ENCODE measurements at regions not wholly inside any gene's neighbourhood (a gene's known extent, or its start where the extent isn't known, plus 50 kb on each side); places are given as distances from the start of the nearest gene placed in this dataset.
"Not testable (repeated sequence)": the region's sequence is repeated elsewhere in the genome, so short reads cannot be mapped to it uniquely, and the experiment has no call there.

GRCh38 chr21:23127973-23128372 lies 2129.8 kb downstream of the NCAM2 start:
- no peaks in the 10 kb centered on the region for H3K36me3 Mint-ChIP-seq
- peaks cover 14% of the 10 kb centered on the region for H3K9me3 Mint-ChIP-seq
- no peak overlapping the region for H3K27ac Mint-ChIP-seq
- H3K4me3 Mint-ChIP-seq = no peak overlapping the region
- H3K4me1 Mint-ChIP-seq = no peaks in the 10 kb centered on the region
- DNase-seq (ENCODE audit: low spot score in 2 of 2) (no peak), ATAC-seq (no peak)

DNA sequence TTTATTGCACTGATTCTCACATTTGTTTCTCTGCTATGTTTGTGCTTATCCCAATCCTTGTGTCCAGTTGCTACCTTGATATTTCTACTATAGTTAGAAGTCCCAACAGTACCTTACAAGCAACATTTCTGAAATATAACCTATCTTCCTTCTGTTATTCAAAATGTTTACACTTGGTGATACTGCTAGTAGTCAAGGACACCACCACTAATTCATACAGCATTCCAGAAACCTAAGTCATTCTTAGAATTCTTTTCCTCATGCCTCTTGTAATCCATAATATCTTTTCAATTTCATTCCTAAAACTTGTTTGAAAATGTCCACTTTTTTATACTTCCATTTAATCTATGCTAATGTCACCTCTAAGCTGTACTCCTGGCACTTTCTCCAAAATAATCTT lies 2132.1 kb downstream of the NCAM2 start:
- Mint-ChIP-seq H3K36me3 (no peaks in the 10 kb centered on the region), H3K4me3 (no peak overlapping the region), H3K27ac (no peak overlapping the region), H3K9me3 (peaks cover 15% of the 10 kb centered on the region), H3K4me1 (no peaks in the 10 kb centered on the region)
- DNase-seq (ENCODE audit: low spot score in 2 of 2) (no peak), ATAC-seq (no peak)

DNA sequence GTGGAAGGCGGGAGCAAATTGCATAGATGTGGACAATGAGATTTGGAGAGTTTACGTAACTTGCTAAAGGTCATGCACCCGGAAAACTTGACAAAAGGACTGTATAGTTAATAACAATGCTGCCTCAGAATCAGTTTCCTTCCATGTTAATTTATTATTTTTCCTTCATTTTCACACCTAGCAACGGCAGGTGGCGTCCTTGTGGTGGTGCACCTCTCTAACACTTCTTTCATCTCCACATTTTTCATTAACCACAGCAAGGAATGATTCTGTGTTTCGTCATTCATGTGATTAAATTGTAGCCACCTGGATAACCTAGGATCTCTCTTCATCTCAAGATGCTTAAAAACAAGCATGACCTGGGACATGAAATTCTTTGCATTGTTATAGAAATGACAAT lies 2133.0 kb downstream of the NCAM2 start:
- no peak for DNase-seq (ENCODE audit: low spot score in 2 of 2)

DNA sequence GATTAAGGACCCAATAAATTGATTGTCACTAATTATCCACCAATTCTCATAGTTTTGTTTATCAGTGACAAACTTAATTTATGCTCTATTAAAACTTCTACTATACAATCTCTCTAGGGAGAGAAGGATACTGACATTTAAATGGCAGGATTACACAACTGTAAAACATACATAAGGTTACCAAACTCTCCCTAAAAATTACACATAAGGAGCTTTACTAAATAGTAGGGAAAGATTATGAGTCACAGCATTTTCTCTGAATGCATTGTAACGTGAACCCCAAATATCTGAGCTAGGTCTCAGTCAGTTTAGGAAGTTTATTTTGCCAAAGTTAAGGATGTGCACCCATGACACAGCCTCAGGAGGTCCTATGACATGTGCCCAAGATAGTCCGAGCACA lies 2140.6 kb downstream of the NCAM2 start:
- Mint-ChIP-seq H3K36me3 (no peaks in the 10 kb centered on the region), H3K9me3 (peaks cover 11% of the 10 kb centered on the region), H3K4me3 (no peak overlapping the region), H3K4me1 (no peaks in the 10 kb centered on the region), H3K27ac (no peak overlapping the region)
- DNase-seq (ENCODE audit: low spot score in 2 of 2) = no peak
- no peak for ATAC-seq

More for the DNA sequence above, 2133.0 kb downstream of the NCAM2 start:
- Mint-ChIP-seq H3K27ac (no peak overlapping the region), H3K9me3 (peaks cover 11% of the 10 kb centered on the region), H3K4me3 (no peak overlapping the region), H3K4me1 (no peaks in the 10 kb centered on the region), H3K36me3 (no peaks in the 10 kb centered on the region)
- ATAC-seq = no peak

- no peak overlapping the region for H3K27ac Mint-ChIP-seq
- ATAC-seq (no peak), DNase-seq (ENCODE audit: low spot score in 2 of 2) (no peak)
- H3K4me3 Mint-ChIP-seq = no peak overlapping the region
- no peaks in the 10 kb centered on the region for H3K36me3 Mint-ChIP-seq
- H3K4me1 Mint-ChIP-seq = no peaks in the 10 kb centered on the region
- peaks cover 9% of the 10 kb centered on the region for H3K9me3 Mint-ChIP-seq
Observed at GRCh38 chr21:23152130-23152529, 2153.9 kb downstream of the NCAM2 start.

DNA sequence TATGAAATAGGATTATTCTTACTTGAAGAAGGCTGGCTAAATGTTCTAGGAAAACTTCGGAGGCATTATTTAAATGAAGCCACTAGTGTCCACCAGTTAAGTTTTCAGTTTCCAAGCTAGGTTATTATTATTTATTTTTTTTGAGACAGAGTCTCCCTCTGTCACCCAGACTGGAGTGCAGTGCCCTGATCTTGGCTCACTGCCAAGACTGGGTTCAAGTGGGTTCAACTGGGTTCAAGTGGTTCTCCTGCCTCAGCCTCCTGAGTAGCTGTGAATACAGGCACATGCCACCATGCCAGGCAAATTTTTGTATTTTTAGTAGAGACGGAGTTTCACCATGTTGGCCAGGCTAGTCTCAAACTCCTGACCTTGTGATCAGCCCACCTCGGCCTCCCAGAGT lies 2155.6 kb downstream of the NCAM2 start:
- DNase-seq (ENCODE audit: low spot score in 2 of 2); ATAC-seq; H3K27ac Mint-ChIP-seq; H3K9me3 Mint-ChIP-seq; H3K4me3 Mint-ChIP-seq; H3K4me1 Mint-ChIP-seq; H3K36me3 Mint-ChIP-seq: not testable (repeated sequence)

DNA sequence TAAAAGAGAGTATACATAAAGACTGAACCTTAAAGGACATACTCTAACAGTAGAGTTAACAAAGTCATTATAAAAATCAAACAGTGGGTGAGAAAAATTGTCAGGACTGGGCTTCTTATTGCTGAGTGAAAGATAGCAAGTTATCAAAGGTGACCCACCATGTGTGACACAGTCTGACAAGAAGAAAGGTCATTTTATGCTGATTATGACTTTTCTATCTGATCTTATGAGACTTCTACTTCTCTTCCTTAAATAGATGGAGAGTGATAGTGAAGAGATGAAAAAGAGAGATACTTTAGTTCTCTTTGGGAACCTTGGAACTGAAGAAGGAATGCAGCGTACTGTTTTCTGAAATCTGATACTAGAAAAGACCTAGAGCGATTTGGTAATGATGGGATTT lies 2157.1 kb downstream of the NCAM2 start:
- H3K9me3 Mint-ChIP-seq = peaks cover 12% of the 10 kb centered on the region
- H3K4me1 Mint-ChIP-seq = no peaks in the 10 kb centered on the region
- DNase-seq (ENCODE audit: low spot score in 2 of 2) = no peak
- H3K36me3 Mint-ChIP-seq = no peaks in the 10 kb centered on the region
- no peak overlapping the region for H3K27ac Mint-ChIP-seq
- H3K4me3 Mint-ChIP-seq = no peak overlapping the region
- ATAC-seq = no peak

- Mint-ChIP-seq H3K9me3 (peaks cover 6% of the 10 kb centered on the region), H3K4me3 (no peak overlapping the region), H3K4me1 (no peaks in the 10 kb centered on the region), H3K36me3 (no peaks in the 10 kb centered on the region), H3K27ac (no peak overlapping the region)
- no peak for DNase-seq (ENCODE audit: low spot score in 2 of 2)
- no peak for ATAC-seq
Observed at GRCh38 chr21:23160914-23161313, 2162.7 kb downstream of the NCAM2 start.

GRCh38 chr21:23162198-23162946 lies 2164.2 kb downstream of the NCAM2 start:
- no peak for DNase-seq (ENCODE audit: low spot score in 2 of 2)

More at GRCh38 chr21:23162198-23162946, 2164.2 kb downstream of the NCAM2 start:
- H3K4me3 Mint-ChIP-seq = no peak overlapping the region
- H3K9me3 Mint-ChIP-seq = peaks cover 4% of the 10 kb centered on the region
- no peaks in the 10 kb centered on the region for H3K4me1 Mint-ChIP-seq
- H3K36me3 Mint-ChIP-seq = no peaks in the 10 kb centered on the region
- no peak overlapping the region for H3K27ac Mint-ChIP-seq
- no peak for ATAC-seq

Data from stimulated activated effector memory CD8-positive, alpha-beta T cell treated with anti-CD3 and anti-CD28 coated beads, Interleukin-12 subunit alpha, Interleukin-12 subunit beta, amount 100 ng/mL, for 72 hours (primary cell).